GM23338 (cell line): ENCODE measurements at regions not wholly inside any gene's neighbourhood (a gene's known extent, or its start where the extent isn't known, plus 50 kb on each side); places are given as distances from the start of the nearest gene placed in this dataset.
A peak's percentile ranks its signal among the peaks of the same experiment; 100 is the strongest.

Experiments used
- ATAC-seq: fragments of 200-7000 bp; cut with Tn5 transposase; 3 replicates; pipeline ENCODE4 v1.9.1; 2020
- DNase-seq: peaks from one replicate; pipeline ENCODE4 v3.0.0-alpha.2; 2015; ENCODE audit warnings: low spot score
- H2AFZ ChIP-seq: fragments of 200-600 bp; sonication (generic); 2 replicates; pipeline ENCODE4 v1.8.0; 2016; ENCODE audit warnings: antibody characterized with exemption, mild to moderate bottlenecking, moderate library complexity
- H3F3A ChIP-seq: fragments of 200-600 bp; sonication (generic); replicated peaks from 2 replicates; pipeline ENCODE4 v1.8.0; 2017; ENCODE audit warnings: antibody characterized with exemption, mixed run types, low read depth
- H3K27ac ChIP-seq: fragments of 200-600 bp; sonication (generic); 2 replicates; pipeline ENCODE4 v1.6.1; 2016; ENCODE audit warnings: low read depth
- H3K27me3 ChIP-seq: fragments of 200-600 bp; sonication (generic); 2 replicates; pipeline ENCODE4 v1.8.0; 2016; ENCODE audit warnings: mild to moderate bottlenecking, mixed run types, moderate library complexity; ENCODE audit not compliant: insufficient read depth
- H3K36me3 ChIP-seq: fragments of 200-600 bp; sonication (generic); 2 replicates; pipeline ENCODE4 v1.8.0; 2016; ENCODE audit warnings: mild to moderate bottlenecking; ENCODE audit not compliant: insufficient read depth
- H3K4me1 ChIP-seq: fragments of 200-600 bp; sonication (generic); 2 replicates; pipeline ENCODE4 v1.8.0; 2016; ENCODE audit warnings: mild to moderate bottlenecking, moderate library complexity; ENCODE audit not compliant: insufficient read depth
- H3K4me2 ChIP-seq: fragments of 200-600 bp; sonication (generic); 2 replicates; pipeline ENCODE4 v1.7.1; 2017; ENCODE audit warnings: mixed run types
- H3K4me3 ChIP-seq: fragments of 200-600 bp; sonication (generic); 2 replicates; pipeline ENCODE4 v1.6.1; 2016; ENCODE audit warnings: mixed run types
- H3K79me2 ChIP-seq: fragments of 200-600 bp; sonication (generic); replicated peaks from 2 replicates; pipeline ENCODE4 v1.8.0; 2017; ENCODE audit warnings: mild to moderate bottlenecking; ENCODE audit not compliant: insufficient read depth
- H3K9me2 ChIP-seq: fragments of 200-600 bp; sonication (generic); 2 replicates; pipeline ENCODE4 v1.8.0; 2017; ENCODE audit not compliant: insufficient read depth
- H4K20me1 ChIP-seq: fragments of 200-600 bp; sonication (generic); replicated peaks from 2 replicates; pipeline ENCODE4 v1.8.0; 2017; ENCODE audit warnings: mild to moderate bottlenecking; ENCODE audit not compliant: insufficient read depth
- H3K27ac Mint-ChIP-seq: 2 replicates; pipeline ENCODE4 v1.8.0; 2020; ENCODE audit warnings: inconsistent platforms, mild to moderate bottlenecking, moderate library complexity, mixed read lengths
- H3K27me3 Mint-ChIP-seq: 3 replicates; pipeline ENCODE4 v1.8.0; 2022; ENCODE audit warnings: low read depth, mild to moderate bottlenecking, moderate library complexity, mixed read lengths, inconsistent platforms; ENCODE audit not compliant: insufficient read depth, poor library complexity
- H3K36me3 Mint-ChIP-seq: 3 replicates; pipeline ENCODE4 v1.8.0; 2021; ENCODE audit warnings: low read depth, mild to moderate bottlenecking, inconsistent platforms, moderate library complexity, mixed read lengths
- H3K4me1 Mint-ChIP-seq: 3 replicates; pipeline ENCODE4 v1.8.0; 2020; ENCODE audit warnings: mild to moderate bottlenecking, inconsistent platforms, mixed read lengths
- H3K4me3 Mint-ChIP-seq: 3 replicates; pipeline ENCODE4 v1.8.0; 2021; ENCODE audit warnings: moderate library complexity, mild to moderate bottlenecking, inconsistent platforms, mixed read lengths
- H3K9me3 Mint-ChIP-seq: 3 replicates; pipeline ENCODE4 v1.8.0; 2020; ENCODE audit warnings: moderate library complexity, mild to moderate bottlenecking, inconsistent platforms, mixed read lengths
- CREB1 ChIP-seq: fragments of 250-450 bp; sonication (Bioruptor Pico); IDR thresholded peaks from 2 replicates; pipeline ENCODE4 v1.5.0; 2020; ENCODE audit warnings: low read depth, mild to moderate bottlenecking, moderate library complexity
- CTCF ChIP-seq, 2 experiments: fragments of 200-600 bp in 1 of 2; sonication (generic) in 1 of 2; conservative IDR thresholded peaks; 2 replicates each; pipeline versions ENCODE4 v1.5.1 to v1.6.1; 2016 to 2017; ENCODE audit warnings: antibody characterized with exemption in 2 of 2, low read depth in 2 of 2, mild to moderate bottlenecking in 2 of 2, moderate library complexity in 1 of 2
- ETS1 ChIP-seq: IDR thresholded peaks from 2 replicates; pipeline ENCODE4 v1.6.1; 2016; ENCODE audit warnings: antibody characterized with exemption
- EZH2 ChIP-seq: fragments of 200-600 bp; sonication (generic); IDR thresholded peaks from one replicate; pipeline ENCODE4 v1.8.0; 2017; ENCODE audit warnings: antibody characterized with exemption, mild to moderate bottlenecking, low read depth; ENCODE audit not compliant: unreplicated experiment
- EZH2phosphoT487 ChIP-seq: fragments of 200-600 bp; sonication (generic); IDR thresholded peaks from one replicate; pipeline ENCODE4 v1.8.1; 2018; ENCODE audit warnings: antibody characterized with exemption; ENCODE audit not compliant: unreplicated experiment
- NANOG ChIP-seq: IDR thresholded peaks from 2 replicates; pipeline ENCODE4 v1.6.1; 2016; ENCODE audit warnings: antibody characterized with exemption, borderline replicate concordance
- REST ChIP-seq: IDR thresholded peaks from one replicate; pipeline ENCODE4 v1.6.1; 2018; ENCODE audit warnings: antibody characterized with exemption; ENCODE audit not compliant: unreplicated experiment
- STAT1 ChIP-seq: IDR thresholded peaks from one replicate; pipeline ENCODE4 v1.6.1; 2016; ENCODE audit warnings: antibody characterized with exemption; ENCODE audit not compliant: unreplicated experiment
- ZNF114 ChIP-seq: fragments of 250-450 bp; sonication (Bioruptor Pico); IDR thresholded peaks from 2 replicates; pipeline ENCODE4 v1.5.0; 2020; ENCODE audit warnings: mild to moderate bottlenecking, moderate library complexity
- ZNF331 ChIP-seq: fragments of 250-450 bp; sonication (Bioruptor Pico); IDR thresholded peaks from 2 replicates; pipeline ENCODE4 v1.5.0; 2020; ENCODE audit warnings: low read depth, mild to moderate bottlenecking, moderate library complexity

GRCh38 chr15:61681038-61681418, 379.2 kb downstream of the VPS13C start:
- H3K4me1 ChIP-seq: peaks cover 18% of the 10 kb centered on the region; the same call in 1 of the 2 replicates
- H4K20me1 ChIP-seq: no peaks in the 10 kb centered on the region
- ATAC-seq: peak; percentile 44
- H3K4me3 Mint-ChIP-seq: peak overlapping the region; percentile 11; the same call in 1 of the 3 replicates
- peak overlapping the region; percentile 40; the same call in 1 of the 2 replicates for H3K4me2 ChIP-seq
- peaks cover 3% of the 10 kb centered on the region; the same call in 1 of the 3 replicates for H3K9me3 Mint-ChIP-seq
- peaks cover 6% of the 10 kb centered on the region; the same call in 2 of the 3 replicates for H3K36me3 Mint-ChIP-seq
- no peak for TF ChIP-seq REST
- TF ChIP-seq ETS1: no peak
- no peak for TF ChIP-seq CTCF (conservative IDR thresholded peaks at IDR 0.05; ENCODE audit: low read depth in 2 of 2)
- no peak for TF ChIP-seq EZH2phosphoT487
- TF ChIP-seq CREB1 (CRISPR knock-in tag): no peak
- no peak for TF ChIP-seq ZNF114 (CRISPR knock-in tag)
- no peak for TF ChIP-seq STAT1
- TF ChIP-seq NANOG: no peak
- no peak for TF ChIP-seq EZH2
- no peak for TF ChIP-seq ZNF331 (CRISPR knock-in tag)
- no peaks in the 10 kb centered on the region for H3K27me3 ChIP-seq
- no peaks in the 10 kb centered on the region for H3K36me3 ChIP-seq
- H3K79me2 ChIP-seq: no peaks in the 10 kb centered on the region
- no peaks in the 10 kb centered on the region for H3F3A ChIP-seq
- H3K27me3 Mint-ChIP-seq: peaks cover 2% of the 10 kb centered on the region
- peak overlapping the region; percentile 29 for H3K27ac Mint-ChIP-seq
- no peak overlapping the region for H2AFZ ChIP-seq
- no peak overlapping the region for H3K27ac ChIP-seq
- no peak overlapping the region for H3K4me3 ChIP-seq
- H3K9me2 ChIP-seq: peaks cover 21% of the 10 kb centered on the region
- peaks cover 35% of the 10 kb centered on the region for H3K4me1 Mint-ChIP-seq
- peak; percentile 42 for DNase-seq
